ENCODE measurements at regions not wholly inside any gene's neighbourhood (a gene's known extent, or its start where the extent isn't known, plus 50 kb on each side); places are given as distances from the start of the nearest gene placed in this dataset.

DNA sequence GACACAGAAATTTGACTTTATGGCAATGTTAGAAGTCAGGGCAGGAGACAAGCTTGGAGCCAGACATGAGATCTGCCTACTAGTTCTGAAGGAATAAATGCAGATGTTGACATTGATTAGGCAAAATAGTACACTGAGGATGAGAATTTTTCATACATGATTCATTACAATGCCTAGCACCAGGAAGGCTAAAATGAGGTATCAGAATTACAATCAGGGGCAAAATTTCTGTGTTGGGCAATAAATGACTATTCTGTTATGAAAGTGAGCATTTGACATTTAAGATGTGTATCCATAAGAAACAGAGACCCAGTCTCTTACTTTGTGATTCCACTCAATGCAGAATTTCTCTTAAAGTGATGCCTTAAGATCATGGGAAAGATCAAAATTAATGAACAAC is 92.4 kb upstream of the CDH10 start:
- no peaks in the 10 kb centered on the region for H3K36me3 ChIP-seq (ENCODE audit: control insufficient read depth, low read length)
- H4K20me1 ChIP-seq (ENCODE audit: control insufficient read depth, insufficient read depth, low read depth, low read length): no peaks in the 10 kb centered on the region
- no peaks in the 10 kb centered on the region; the same call in 1 of the 2 replicates for H3K9me3 ChIP-seq (ENCODE audit: control insufficient read depth, insufficient read depth, low read length)
- H3K4me3 ChIP-seq (ENCODE audit: low read length): no peak overlapping the region
- H3K79me2 ChIP-seq (ENCODE audit: control insufficient read depth, low read length): no peaks in the 10 kb centered on the region
- H3F3A ChIP-seq (ENCODE audit: control insufficient read depth, insufficient read depth): no peaks in the 10 kb centered on the region
- H3K9me2 ChIP-seq (replicated peaks; ENCODE audit: control insufficient read depth, low read length): no peaks in the 10 kb centered on the region
- H3K4me2 ChIP-seq (ENCODE audit: low read length): no peak overlapping the region
- H3K4me1 ChIP-seq (ENCODE audit: control insufficient read depth, low read length): no peaks in the 10 kb centered on the region
- H3K27me3 ChIP-seq (ENCODE audit: control insufficient read depth, low read length): no peaks in the 10 kb centered on the region
- H3K27ac ChIP-seq (ENCODE audit: low read depth, low read length): no peak overlapping the region
- TF ChIP-seq EZH2phosphoT487 (IDR thresholded peaks at IDR 0.05; ENCODE audit: borderline replicate concordance, low read length): no peak
- TF ChIP-seq, protein P1, sequence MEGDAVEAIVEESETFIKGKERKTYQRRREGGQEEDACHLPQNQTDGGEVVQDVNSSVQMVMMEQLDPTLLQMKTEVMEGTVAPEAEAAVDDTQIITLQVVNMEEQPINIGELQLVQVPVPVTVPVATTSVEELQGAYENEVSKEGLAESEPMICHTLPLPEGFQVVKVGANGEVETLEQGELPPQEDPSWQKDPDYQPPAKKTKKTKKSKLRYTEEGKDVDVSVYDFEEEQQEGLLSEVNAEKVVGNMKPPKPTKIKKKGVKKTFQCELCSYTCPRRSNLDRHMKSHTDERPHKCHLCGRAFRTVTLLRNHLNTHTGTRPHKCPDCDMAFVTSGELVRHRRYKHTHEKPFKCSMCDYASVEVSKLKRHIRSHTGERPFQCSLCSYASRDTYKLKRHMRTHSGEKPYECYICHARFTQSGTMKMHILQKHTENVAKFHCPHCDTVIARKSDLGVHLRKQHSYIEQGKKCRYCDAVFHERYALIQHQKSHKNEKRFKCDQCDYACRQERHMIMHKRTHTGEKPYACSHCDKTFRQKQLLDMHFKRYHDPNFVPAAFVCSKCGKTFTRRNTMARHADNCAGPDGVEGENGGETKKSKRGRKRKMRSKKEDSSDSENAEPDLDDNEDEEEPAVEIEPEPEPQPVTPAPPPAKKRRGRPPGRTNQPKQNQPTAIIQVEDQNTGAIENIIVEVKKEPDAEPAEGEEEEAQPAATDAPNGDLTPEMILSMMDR (IDR thresholded peaks at IDR 0.05; ENCODE audit: low read depth, low read length, poor library complexity, severe bottlenecking): no peak

DNA sequence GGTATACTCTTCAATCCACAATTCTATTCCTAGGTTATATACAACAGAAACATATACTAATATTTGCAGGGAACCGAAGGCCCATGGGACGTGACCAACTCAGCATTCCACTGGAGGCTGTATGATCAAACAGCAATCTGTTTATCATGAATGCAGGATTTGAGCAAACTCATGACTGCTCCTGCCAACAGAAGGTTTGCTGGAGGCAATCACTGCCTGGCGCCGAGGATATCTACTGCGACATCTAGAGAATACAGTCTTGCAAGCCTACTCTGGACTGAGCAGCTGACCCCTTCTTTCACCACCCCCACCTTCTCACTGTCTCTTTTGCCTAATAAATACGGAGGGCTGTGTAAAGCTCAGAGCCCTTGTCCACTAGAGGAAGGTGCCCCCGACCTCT is 90.5 kb upstream of the CDH10 start:
- Histone ChIP-seq H3K27me3 (ENCODE audit: control insufficient read depth, low read length) (no peaks in the 10 kb centered on the region), H4K20me1 (ENCODE audit: control insufficient read depth, insufficient read depth, low read depth, low read length) (no peaks in the 10 kb centered on the region), H3K27ac (ENCODE audit: low read depth, low read length) (no peak overlapping the region), H3K79me2 (ENCODE audit: control insufficient read depth, low read length) (no peaks in the 10 kb centered on the region), H3F3A (ENCODE audit: control insufficient read depth, insufficient read depth) (no peaks in the 10 kb centered on the region), H3K9me3 (ENCODE audit: control insufficient read depth, insufficient read depth, low read length) (no peaks in the 10 kb centered on the region), H3K4me2 (ENCODE audit: low read length) (no peak overlapping the region), H3K4me1 (ENCODE audit: control insufficient read depth, low read length) (no peaks in the 10 kb centered on the region), H3K4me3 (ENCODE audit: low read length) (no peak overlapping the region), H3K9me2 (replicated peaks; ENCODE audit: control insufficient read depth, low read length) (no peaks in the 10 kb centered on the region), H3K36me3 (ENCODE audit: control insufficient read depth, low read length) (no peaks in the 10 kb centered on the region)
- TF ChIP-seq, protein P1 (IDR thresholded peaks at IDR 0.05; ENCODE audit: low read depth, low read length, poor library complexity, severe bottlenecking): no peak
- TF ChIP-seq EZH2phosphoT487 (IDR thresholded peaks at IDR 0.05; ENCODE audit: borderline replicate concordance, low read length): no peak

DNA sequence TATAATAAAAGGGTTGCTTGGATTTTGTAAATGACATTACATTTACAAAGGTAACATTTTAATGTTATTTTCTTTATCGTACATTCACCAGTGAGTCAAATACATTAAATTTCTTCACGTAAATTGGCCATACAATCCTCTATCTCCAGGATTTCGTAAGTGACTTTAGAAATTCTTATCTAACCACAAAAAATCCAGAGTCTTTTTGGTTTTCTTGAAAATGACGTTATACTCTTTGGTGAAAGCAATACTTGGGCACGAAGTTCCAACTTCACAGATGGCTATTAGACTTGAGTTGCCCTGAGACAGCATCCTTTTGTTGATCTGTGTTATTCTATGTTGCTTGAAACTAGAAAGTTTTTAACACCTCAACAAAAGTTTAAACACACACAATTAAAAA is 87.4 kb upstream of the CDH10 start:
- Histone ChIP-seq H4K20me1 (ENCODE audit: control insufficient read depth, insufficient read depth, low read depth, low read length) (no peaks in the 10 kb centered on the region), H3K9me2 (replicated peaks; ENCODE audit: control insufficient read depth, low read length) (no peaks in the 10 kb centered on the region), H3K36me3 (ENCODE audit: control insufficient read depth, low read length) (no peaks in the 10 kb centered on the region), H3K9me3 (ENCODE audit: control insufficient read depth, insufficient read depth, low read length) (no peaks in the 10 kb centered on the region), H3F3A (ENCODE audit: control insufficient read depth, insufficient read depth) (no peaks in the 10 kb centered on the region), H3K4me2 (ENCODE audit: low read length) (no peak overlapping the region), H3K27ac (ENCODE audit: low read depth, low read length) (no peak overlapping the region), H3K27me3 (ENCODE audit: control insufficient read depth, low read length) (no peaks in the 10 kb centered on the region), H3K4me1 (ENCODE audit: control insufficient read depth, low read length) (no peaks in the 10 kb centered on the region), H3K4me3 (ENCODE audit: low read length) (no peak overlapping the region), H3K79me2 (ENCODE audit: control insufficient read depth, low read length) (no peaks in the 10 kb centered on the region)
- TF ChIP-seq, protein P1 (IDR thresholded peaks at IDR 0.05; ENCODE audit: low read depth, low read length, poor library complexity, severe bottlenecking): no peak
- TF ChIP-seq EZH2phosphoT487 (IDR thresholded peaks at IDR 0.05; ENCODE audit: borderline replicate concordance, low read length): no peak

GRCh38 chr5:24720743-24721142 is 76.0 kb upstream of the CDH10 start:
- no peaks in the 10 kb centered on the region for H3K79me2 ChIP-seq (ENCODE audit: control insufficient read depth, low read length)
- H3K4me2 ChIP-seq (ENCODE audit: low read length): no peak overlapping the region
- H3K9me2 ChIP-seq (replicated peaks; ENCODE audit: control insufficient read depth, low read length): no peaks in the 10 kb centered on the region; the same call in 1 of the 2 replicates
- TF ChIP-seq, protein P1 (IDR thresholded peaks at IDR 0.05; ENCODE audit: low read depth, low read length, poor library complexity, severe bottlenecking): no peak
- TF ChIP-seq EZH2phosphoT487 (IDR thresholded peaks at IDR 0.05; ENCODE audit: borderline replicate concordance, low read length): no peak
- H3K27ac ChIP-seq (ENCODE audit: low read depth, low read length): no peak overlapping the region
- no peaks in the 10 kb centered on the region for H3K27me3 ChIP-seq (ENCODE audit: control insufficient read depth, low read length)
- H3K36me3 ChIP-seq (ENCODE audit: control insufficient read depth, low read length): no peaks in the 10 kb centered on the region
- no peaks in the 10 kb centered on the region for H3K4me1 ChIP-seq (ENCODE audit: control insufficient read depth, low read length)
- no peaks in the 10 kb centered on the region for H4K20me1 ChIP-seq (ENCODE audit: control insufficient read depth, insufficient read depth, low read depth, low read length)
- H3F3A ChIP-seq (ENCODE audit: control insufficient read depth, insufficient read depth): no peaks in the 10 kb centered on the region
- no peak overlapping the region for H3K4me3 ChIP-seq (ENCODE audit: low read length)
- H3K9me3 ChIP-seq (ENCODE audit: control insufficient read depth, insufficient read depth, low read length): no peaks in the 10 kb centered on the region

Measured in DOHH2 (cell line).